Upper lobe of left lung (tissue), 6 donors: ENCODE measurements at regions not wholly inside any gene's neighbourhood (a gene's known extent, or its start where the extent isn't known, plus 50 kb on each side); places are given as distances from the start of the nearest gene placed in this dataset.

ENCODE experiments used
- ATAC-seq, 2 donors: fragments of 200-7000 bp; cut with Tn5 transposase; one replicate each; pipeline ENCODE4 v1.9.1; 2022; ENCODE audit warnings: mild to moderate bottlenecking in 2 of 2, moderate library complexity in 2 of 2; ENCODE audit not compliant: low FRiP score in 2 of 2
- DNase-seq, 2 donors: peaks; one replicate each; pipeline ENCODE4 v3.0.0-alpha.2; 2019 to 2020
- H3K27ac ChIP-seq, 4 donors: fragments of 200-600 bp; sonication (generic); one replicate each; pipeline ENCODE4 v1.5.1; 2016 to 2019
- H3K27me3 ChIP-seq, 4 donors: fragments of 200-600 bp; sonication (generic); one replicate each; pipeline ENCODE4 v1.5.1; 2017 to 2019
- H3K36me3 ChIP-seq, 4 donors: fragments of 200-600 bp; sonication (generic); one replicate each; pipeline ENCODE4 v1.5.1; 2016 to 2019
- H3K4me1 ChIP-seq, 4 donors: fragments of 200-600 bp; sonication (generic); one replicate each; pipeline ENCODE4 v1.5.1; 2018 to 2019
- H3K4me3 ChIP-seq, 4 donors: fragments of 200-600 bp; sonication (generic); one replicate each; pipeline ENCODE4 v1.5.1; 2017 to 2019; ENCODE audit warnings: mild to moderate bottlenecking in 2 of 4, moderate library complexity in 1 of 4
- H3K9me3 ChIP-seq, 4 donors: fragments of 200-600 bp; sonication (generic); one replicate each; pipeline ENCODE4 v1.5.1; 2018 to 2019
- CTCF ChIP-seq, 6 experiments: fragments of 450-650 bp in 4 of 6; fragments of 200-600 bp in 2 of 6; sonication (generic) in 2 of 6; IDR thresholded peaks; one replicate each; pipeline ENCODE4 v1.5.1; 2016 to 2019; ENCODE audit warnings: antibody characterized with exemption in 6 of 6
- EP300 ChIP-seq, 4 donors: sonication (generic); formaldehyde crosslinking; IDR thresholded peaks; one replicate each; pipeline ENCODE4 v1.5.1; 2017; ENCODE audit warnings: antibody characterized with exemption in 4 of 4, control low read depth in 2 of 4
- POLR2A ChIP-seq, 4 donors: fragments of 450-650 bp; IDR thresholded peaks; one replicate each; pipeline ENCODE4 v1.5.1; 2016 to 2017; ENCODE audit warnings: antibody characterized with exemption in 4 of 4, mild to moderate bottlenecking in 2 of 4
- POLR2AphosphoS5 ChIP-seq, 2 donors: sonication (generic); formaldehyde crosslinking; IDR thresholded peaks; one replicate each; pipeline ENCODE4 v1.5.1; 2017; ENCODE audit warnings: antibody characterized with exemption in 2 of 2
- WGBS, 2 donors: methylation state at CpG; one replicate each; pipeline ENCODE4 v1.1.5; 2017 to 2018; 5-methylcytosine and 5-hydroxymethylcytosine counted together
- donor health status: DM: no; HTN: no; CAD: no; lungs with moderate emphysema.
- donor health status: DM: no; HTN: yes; CAD: no; lungs with severe emphysema.

GRCh38 chr2:13942111-13942510 lies 690.4 kb upstream of the LRATD1 start:
- H3K9me3 ChIP-seq, result no peaks in the 10 kb centered on the region
- DNase-seq (no peak), ATAC-seq (no peak)
- TF ChIP-seq POLR2A (IDR thresholded peaks at IDR 0.05), result no peak
- TF ChIP-seq EP300 (IDR thresholded peaks at IDR 0.05), result no peak
- no peak for TF ChIP-seq CTCF (IDR thresholded peaks at IDR 0.05)
- TF ChIP-seq POLR2AphosphoS5 (IDR thresholded peaks at IDR 0.05), result no peak
- H3K4me1 ChIP-seq, result no peaks in the 10 kb centered on the region
- H3K36me3 ChIP-seq, result no peaks in the 10 kb centered on the region
- 84 to 95% methylated on average over 2 of the region's 2 CpGs for WGBS, 2 donors
- H3K27ac ChIP-seq, result no peak overlapping the region
- H3K4me3 ChIP-seq, result no peak overlapping the region
- H3K27me3 ChIP-seq, result no peaks in the 10 kb centered on the region

GRCh38 chr2:13950761-13951160 lies 681.8 kb upstream of the LRATD1 start:
- Histone ChIP-seq H3K27ac (no peak overlapping the region), H3K36me3 (no peaks in the 10 kb centered on the region), H3K27me3 (no peaks in the 10 kb centered on the region), H3K9me3 (no peaks in the 10 kb centered on the region), H3K4me3 (no peak overlapping the region), H3K4me1 (no peaks in the 10 kb centered on the region)
- DNase-seq (no peak), ATAC-seq (no peak)
- WGBS, 2 donors, result 93 to 97% methylated on average over 2 of the region's 2 CpGs
- no peak for TF ChIP-seq EP300 (IDR thresholded peaks at IDR 0.05)
- no peak for TF ChIP-seq POLR2A (IDR thresholded peaks at IDR 0.05)
- no peak for TF ChIP-seq POLR2AphosphoS5 (IDR thresholded peaks at IDR 0.05)
- no peak for TF ChIP-seq CTCF (IDR thresholded peaks at IDR 0.05)

- Histone ChIP-seq H3K4me3 (no peak overlapping the region), H3K36me3 (no peaks in the 10 kb centered on the region), H3K27ac (no peak overlapping the region), H3K9me3 (no peaks in the 10 kb centered on the region), H3K27me3 (no peaks in the 10 kb centered on the region), H3K4me1 (no peaks in the 10 kb centered on the region)
- DNase-seq (no peak), ATAC-seq (no peak)
- no peak for TF ChIP-seq CTCF (IDR thresholded peaks at IDR 0.05)
- no peak for TF ChIP-seq POLR2AphosphoS5 (IDR thresholded peaks at IDR 0.05)
- 50 to 75% methylated on average over 2 of the region's 2 CpGs for WGBS, 2 donors
Observed at GRCh38 chr2:13968811-13969210, 663.7 kb upstream of the LRATD1 start.

GRCh38 chr2:13986119-13986720 lies 646.3 kb upstream of the LRATD1 start:
- peaks cover 0 to 5% (median 5%) of the 10 kb centered on the region in 4 donors for H3K9me3 ChIP-seq
- H3K4me3 ChIP-seq, result no peak overlapping the region
- H3K4me1 ChIP-seq, result no peaks in the 10 kb centered on the region
- H3K36me3 ChIP-seq, result no peaks in the 10 kb centered on the region
- TF ChIP-seq CTCF (IDR thresholded peaks at IDR 0.05) (no peak), POLR2AphosphoS5 (IDR thresholded peaks at IDR 0.05) (no peak), POLR2A (IDR thresholded peaks at IDR 0.05) (no peak), EP300 (IDR thresholded peaks at IDR 0.05) (no peak)
- H3K27me3 ChIP-seq, result no peaks in the 10 kb centered on the region
- no peak for DNase-seq
- H3K27ac ChIP-seq, result no peak overlapping the region
- ATAC-seq, result no peak
- 60 to 73% methylated on average over 8 of the region's 8 CpGs for WGBS, 2 donors

GRCh38 chr2:13996527-13996926 lies 636.0 kb upstream of the LRATD1 start:
- H3K4me3 ChIP-seq, result no peak overlapping the region
- no peak overlapping the region for H3K27ac ChIP-seq
- no peaks in the 10 kb centered on the region for H3K27me3 ChIP-seq
- H3K4me1 ChIP-seq, result no peaks in the 10 kb centered on the region
- H3K36me3 ChIP-seq, result no peaks in the 10 kb centered on the region
- DNase-seq (no peak), ATAC-seq (no peak)
- TF ChIP-seq CTCF (IDR thresholded peaks at IDR 0.05) (no peak), POLR2A (IDR thresholded peaks at IDR 0.05) (no peak)
- no peaks in the 10 kb centered on the region for H3K9me3 ChIP-seq
